SH-SY5Y (cell line): ENCODE measurements at regions not wholly inside any gene's neighbourhood (a gene's known extent, or its start where the extent isn't known, plus 50 kb on each side); places are given as distances from the start of the nearest gene placed in this dataset.

ENCODE experiments used
- GATA2 ChIP-seq: IDR thresholded peaks from 2 replicates; pipeline ENCODE4 v1.6.1; 2011; ENCODE audit warnings: mild to moderate bottlenecking, low read depth, low read length
- GATA3 ChIP-seq: IDR thresholded peaks from 2 replicates; pipeline ENCODE4 v1.6.1; 2011; ENCODE audit warnings: low read depth, mild to moderate bottlenecking, low read length, moderate library complexity

DNA sequence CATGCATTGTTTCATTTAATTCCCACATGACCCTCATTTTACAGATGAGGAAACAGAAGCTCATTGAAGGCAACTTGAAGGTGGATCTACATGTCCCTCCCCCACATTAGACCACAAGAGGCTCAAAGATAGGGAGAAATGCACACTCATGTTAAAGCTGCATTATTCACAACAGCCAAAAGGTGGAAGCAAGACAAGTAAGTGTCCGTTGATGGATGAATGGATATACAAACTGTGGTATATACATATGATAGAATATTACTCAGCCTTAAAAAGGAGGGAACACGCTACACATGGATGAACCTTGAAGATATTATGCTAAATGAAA is 149.7 kb upstream of the JUN start:
- TF ChIP-seq GATA3, result no peak
- no peak for TF ChIP-seq GATA2
